Right lobe of liver (tissue), 6 donors: ENCODE measurements at regions not wholly inside any gene's neighbourhood (a gene's known extent, or its start where the extent isn't known, plus 50 kb on each side); places are given as distances from the start of the nearest gene placed in this dataset.

Source experiments
- ATAC-seq, 4 donors: fragments of 200-7000 bp; cut with Tn5 transposase; one replicate each; pipeline ENCODE4 v1.9.1; 2020; ENCODE audit warnings: mild to moderate bottlenecking in 4 of 4, moderate library complexity in 4 of 4
- DNase-seq, 3 donors: peaks; one replicate each; pipeline ENCODE4 v3.0.0-alpha.2; 2020
- H3K27ac ChIP-seq, 3 donors: fragments of 200-600 bp; one replicate each; pipeline ENCODE4 v1.8.0; 2022
- H3K27me3 ChIP-seq, 2 donors: fragments of 200-600 bp; one replicate each; pipeline ENCODE4 v1.8.0; 2022
- H3K36me3 ChIP-seq, 4 donors: fragments of 200-600 bp; sonication (generic) in 1 of 4; one replicate each; pipeline versions ENCODE4 v1.5.1 to v1.8.0; 2017 to 2022; ENCODE audit warnings: control low read depth in 1 of 4
- H3K4me1 ChIP-seq, 4 donors: fragments of 200-600 bp; sonication (generic) in 1 of 4; one replicate each; pipeline versions ENCODE4 v1.5.1 to v1.8.0; 2017 to 2022; ENCODE audit warnings: control low read depth in 1 of 4
- H3K4me3 ChIP-seq, 3 donors: fragments of 200-600 bp; one replicate each; pipeline ENCODE4 v1.8.0; 2022
- H3K9me3 ChIP-seq, 4 donors: fragments of 200-600 bp; sonication (generic) in 1 of 4; one replicate each; pipeline versions ENCODE4 v1.5.1 to v1.8.0; 2017 to 2022; ENCODE audit warnings: control low read depth in 1 of 4
- POLR2A ChIP-seq: fragments of 450-650 bp; IDR thresholded peaks from one replicate; pipeline ENCODE4 v1.6.1; 2017; ENCODE audit warnings: antibody characterized with exemption, mild to moderate bottlenecking
- WGBS: methylation state at CpG from one replicate; pipeline ENCODE4 v1.1.6; 2018; ENCODE audit warnings: low coverage, low lambda C conversion rate; ENCODE audit not compliant: insufficient coverage; ENCODE audit errors: missing lambda C conversion rate; 5-methylcytosine and 5-hydroxymethylcytosine counted together
- intact Hi-C, 2 donors: fragments of 100-400 bp; cut with DNase I; formaldehyde crosslinking; loops; one replicate each; pipeline versions ENCODE4 v1.11.2 to v1.14.1; 2022
- TF ChIP-seq, protein P1 (sequence below), 4 donors: fragments of 200-600 bp in 3 of 4; fragments of 450-650 bp in 1 of 4; IDR thresholded peaks; one replicate each; pipeline versions ENCODE4 v1.5.1 to v1.8.0; 2016 to 2022; ENCODE audit warnings: antibody characterized with exemption in 4 of 4, mild to moderate bottlenecking in 2 of 4
- donor health status: DM: no; HTN: yes; CAD: no.
- donor health status: DM: no; HTN: no; CAD: no.
- donor health status: DM: no; HTN: no; CAD: no.
- donor health status: DM: no; HTN: yes; CAD: no.
- donor health status: DM: no; HTN: yes; CAD: no.

- H3K4me1 ChIP-seq: no peaks in the 10 kb centered on the region
- no peaks in the 10 kb centered on the region for H3K9me3 ChIP-seq
- H3K27ac ChIP-seq: no peak overlapping the region
- intact Hi-C loops: no loop called here
- TF ChIP-seq, protein P1, sequence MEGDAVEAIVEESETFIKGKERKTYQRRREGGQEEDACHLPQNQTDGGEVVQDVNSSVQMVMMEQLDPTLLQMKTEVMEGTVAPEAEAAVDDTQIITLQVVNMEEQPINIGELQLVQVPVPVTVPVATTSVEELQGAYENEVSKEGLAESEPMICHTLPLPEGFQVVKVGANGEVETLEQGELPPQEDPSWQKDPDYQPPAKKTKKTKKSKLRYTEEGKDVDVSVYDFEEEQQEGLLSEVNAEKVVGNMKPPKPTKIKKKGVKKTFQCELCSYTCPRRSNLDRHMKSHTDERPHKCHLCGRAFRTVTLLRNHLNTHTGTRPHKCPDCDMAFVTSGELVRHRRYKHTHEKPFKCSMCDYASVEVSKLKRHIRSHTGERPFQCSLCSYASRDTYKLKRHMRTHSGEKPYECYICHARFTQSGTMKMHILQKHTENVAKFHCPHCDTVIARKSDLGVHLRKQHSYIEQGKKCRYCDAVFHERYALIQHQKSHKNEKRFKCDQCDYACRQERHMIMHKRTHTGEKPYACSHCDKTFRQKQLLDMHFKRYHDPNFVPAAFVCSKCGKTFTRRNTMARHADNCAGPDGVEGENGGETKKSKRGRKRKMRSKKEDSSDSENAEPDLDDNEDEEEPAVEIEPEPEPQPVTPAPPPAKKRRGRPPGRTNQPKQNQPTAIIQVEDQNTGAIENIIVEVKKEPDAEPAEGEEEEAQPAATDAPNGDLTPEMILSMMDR (IDR thresholded peaks at IDR 0.05): no peak
- TF ChIP-seq POLR2A: no peak
- H3K27me3 ChIP-seq: no peaks in the 10 kb centered on the region
- no peak for ATAC-seq
- no peaks in the 10 kb centered on the region for H3K36me3 ChIP-seq
- no peak overlapping the region for H3K4me3 ChIP-seq
- DNase-seq: no peak
- 73% methylated on average over 3 of the region's 3 CpGs for WGBS
Measured at GRCh38 chr4:23978002-23978401, 88.2 kb upstream of the PPARGC1A start.

- DNase-seq (no peak), ATAC-seq (no peak)
- no peaks in the 10 kb centered on the region for H3K27me3 ChIP-seq
- no peaks in the 10 kb centered on the region for H3K4me1 ChIP-seq
- H3K4me3 ChIP-seq: no peak overlapping the region
- TF ChIP-seq, protein P1 (IDR thresholded peaks at IDR 0.05): no peak
- TF ChIP-seq POLR2A: no peak
- H3K27ac ChIP-seq: no peak overlapping the region
- no peaks in the 10 kb centered on the region for H3K36me3 ChIP-seq
- WGBS: 81% methylated on average over 2 of the region's 2 CpGs
- no peaks in the 10 kb centered on the region for H3K9me3 ChIP-seq
- intact Hi-C loops: no loop called here
Measured at GRCh38 chr4:23976423-23976822, 86.6 kb upstream of the PPARGC1A start.

GRCh38 chr4:23973308-23973855 is 83.5 kb upstream of the PPARGC1A start:
- Histone ChIP-seq H3K4me3 (no peak overlapping the region), H3K36me3 (no peaks in the 10 kb centered on the region), H3K4me1 (peaks cover 0 to 15% (median 0%) of the 10 kb centered on the region in 4 donors), H3K9me3 (no peaks in the 10 kb centered on the region), H3K27ac (no peak overlapping the region), H3K27me3 (no peaks in the 10 kb centered on the region)
- TF ChIP-seq, protein P1 (IDR thresholded peaks at IDR 0.05): no peak
- no peak for TF ChIP-seq POLR2A
- intact Hi-C loops: no loop called here
- ATAC-seq (no peak), DNase-seq (no peak)
- 83% methylated on average over 1 of the region's 1 CpG for WGBS

DNA sequence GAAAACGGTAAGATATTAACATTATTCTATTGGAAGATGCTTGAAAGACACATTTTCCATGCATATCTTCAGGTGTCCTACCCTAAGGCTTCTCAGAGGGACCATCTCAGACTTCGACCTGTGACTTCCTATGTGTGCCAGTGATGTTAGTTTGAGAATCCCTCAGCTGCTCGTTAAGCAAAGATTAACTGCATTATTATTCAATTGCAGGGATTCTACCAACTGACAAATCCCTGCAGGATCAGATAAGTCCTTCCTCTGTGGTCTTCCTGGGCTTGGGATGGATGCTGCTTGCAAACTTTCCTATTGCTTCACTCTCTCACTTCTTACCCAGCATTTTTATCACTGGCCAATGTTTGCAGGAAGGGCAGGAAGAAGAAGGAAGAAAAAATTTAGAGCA is 83.0 kb upstream of the PPARGC1A start:
- Histone ChIP-seq H3K4me3 (no peak overlapping the region), H3K36me3 (no peaks in the 10 kb centered on the region), H3K27me3 (no peaks in the 10 kb centered on the region), H3K27ac (no peak overlapping the region), H3K9me3 (no peaks in the 10 kb centered on the region), H3K4me1 (peaks cover 0 to 15% (median 0%) of the 10 kb centered on the region in 4 donors)
- ATAC-seq (no peak), DNase-seq (no peak)
- intact Hi-C loops: no loop called here
- TF ChIP-seq, protein P1 (IDR thresholded peaks at IDR 0.05): no peak
- no peak for TF ChIP-seq POLR2A
- 69% methylated on average over 3 of the region's 3 CpGs for WGBS

- Histone ChIP-seq H3K4me3 (no peak overlapping the region), H3K4me1 (peaks cover 0 to 15% (median 0%) of the 10 kb centered on the region in 4 donors), H3K27ac (no peak overlapping the region), H3K9me3 (no peaks in the 10 kb centered on the region), H3K27me3 (no peaks in the 10 kb centered on the region), H3K36me3 (no peaks in the 10 kb centered on the region)
- ATAC-seq: no peak
- DNase-seq: no peak
- intact Hi-C loops: no loop called here
- TF ChIP-seq, protein P1 (IDR thresholded peaks at IDR 0.05): no peak
- TF ChIP-seq POLR2A: no peak
- 65% methylated on average over 2 of the region's 2 CpGs for WGBS
Measured at GRCh38 chr4:23972187-23972586, 82.3 kb upstream of the PPARGC1A start.
